Fibroblast of lung (primary cell): ENCODE measurements at regions not wholly inside any gene's neighbourhood (a gene's known extent, or its start where the extent isn't known, plus 50 kb on each side); places are given as distances from the start of the nearest gene placed in this dataset.

ENCODE experiments used
- DNase-seq, 2 donors: peaks; one replicate each; pipeline versions ENCODE4 v3.0.0 to v3.0.0-alpha.2; 2010; ENCODE audit warnings: low read depth in 2 of 2
- H2AFZ ChIP-seq: 2 replicates; pipeline ENCODE4 v1.5.1; 2012; ENCODE audit warnings: low read length, control low read depth, inconsistent platforms
- H3K27ac ChIP-seq: 2 replicates; pipeline ENCODE4 v1.5.1; 2011; ENCODE audit warnings: low read length, control low read depth; ENCODE audit not compliant: insufficient read depth
- H3K27me3 ChIP-seq: 2 replicates; pipeline ENCODE4 v1.5.1; 2011; ENCODE audit warnings: mild to moderate bottlenecking, low read length; ENCODE audit not compliant: control insufficient read depth, insufficient read depth
- H3K36me3 ChIP-seq: 2 replicates; pipeline ENCODE4 v1.5.1; 2011; ENCODE audit warnings: low read length; ENCODE audit not compliant: control insufficient read depth, insufficient read depth
- H3K4me1 ChIP-seq: 2 replicates; pipeline ENCODE4 v1.5.1; 2011; ENCODE audit warnings: low read length; ENCODE audit not compliant: control insufficient read depth, insufficient read depth; ENCODE audit errors: extremely low read depth
- H3K4me2 ChIP-seq: 2 replicates; pipeline ENCODE4 v1.5.1; 2011; ENCODE audit warnings: low read length, control low read depth; ENCODE audit not compliant: insufficient read depth; ENCODE audit errors: extremely low read depth
- H3K4me3 ChIP-seq, 4 experiments: fragments of 200-600 bp in 1 of 4; sonication (generic) in 1 of 4; replicated peaks in 1 of 4; 2 replicates each; pipeline ENCODE4 v1.5.1; 2011 to 2016; ENCODE audit warnings: low read length in 4 of 4, low read depth in 3 of 4, mild to moderate bottlenecking in 3 of 4, control low read depth in 2 of 4, inconsistent platforms in 1 of 4, mixed read lengths in 1 of 4; ENCODE audit not compliant: insufficient read depth in 1 of 4; ENCODE audit errors: control extremely low read depth in 1 of 4
- H3K79me2 ChIP-seq: 2 replicates; pipeline ENCODE4 v1.5.1; 2012; ENCODE audit warnings: mild to moderate bottlenecking, low read length, inconsistent platforms; ENCODE audit not compliant: control insufficient read depth, insufficient read depth
- H3K9ac ChIP-seq: 2 replicates; pipeline ENCODE4 v1.5.1; 2011; ENCODE audit warnings: mild to moderate bottlenecking, low read length, control low read depth; ENCODE audit not compliant: insufficient read depth
- H3K9me3 ChIP-seq: 2 replicates; pipeline ENCODE4 v1.5.1; 2012; ENCODE audit warnings: low read depth, low read length; ENCODE audit not compliant: control insufficient read depth, insufficient read depth
- H4K20me1 ChIP-seq: 2 replicates; pipeline ENCODE4 v1.5.1; 2011; ENCODE audit warnings: low read length; ENCODE audit not compliant: control insufficient read depth, insufficient read depth; ENCODE audit errors: extremely low read depth
- EZH2 ChIP-seq: IDR thresholded peaks from 2 replicates; pipeline ENCODE4 v1.5.1; 2012; ENCODE audit warnings: low read length, control low read depth, mild to moderate bottlenecking; ENCODE audit errors: missing control alignments
- TF ChIP-seq, protein P1 (sequence below), 2 donors: IDR thresholded peaks in 1 of 2; conservative IDR thresholded peaks in 1 of 2; 1 replicate in 1 of 2; 2 replicates in 1 of 2; pipeline ENCODE4 v1.5.1; 2011 to 2012; ENCODE audit warnings: low read length in 2 of 2, control low read depth in 1 of 2, inconsistent platforms in 1 of 2, low read depth in 1 of 2, mild to moderate bottlenecking in 1 of 2

DNA sequence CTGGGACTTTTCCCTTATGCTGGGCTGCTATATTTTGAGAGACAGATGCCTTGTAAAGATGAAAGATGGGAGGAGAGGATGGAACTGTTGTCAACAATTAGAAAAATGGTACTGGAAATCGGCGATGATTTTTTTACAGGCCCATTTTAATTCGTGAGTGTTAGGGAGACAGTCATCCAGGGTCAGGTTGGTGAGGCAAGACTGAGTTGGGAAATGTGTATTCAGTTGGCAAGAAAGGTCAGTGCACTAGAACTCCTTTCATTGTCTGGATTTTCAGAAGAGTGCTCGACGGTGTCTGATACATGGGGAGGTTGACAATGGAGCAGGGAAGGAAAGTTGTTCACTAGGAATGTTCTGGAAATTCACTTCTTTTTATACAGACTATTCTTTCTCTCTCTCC lies 394.4 kb downstream of the QKI start:
- Histone ChIP-seq H3K9ac (no peak overlapping the region), H3K4me3 (no peak overlapping the region), H2AFZ (no peak overlapping the region), H3K36me3 (no peaks in the 10 kb centered on the region), H3K4me1 (no peaks in the 10 kb centered on the region), H3K4me2 (no peak overlapping the region), H4K20me1 (no peaks in the 10 kb centered on the region), H3K79me2 (no peaks in the 10 kb centered on the region), H3K9me3 (no peaks in the 10 kb centered on the region), H3K27me3 (no peaks in the 10 kb centered on the region), H3K27ac (no peak overlapping the region)
- no peak for DNase-seq
- TF ChIP-seq, protein P1, sequence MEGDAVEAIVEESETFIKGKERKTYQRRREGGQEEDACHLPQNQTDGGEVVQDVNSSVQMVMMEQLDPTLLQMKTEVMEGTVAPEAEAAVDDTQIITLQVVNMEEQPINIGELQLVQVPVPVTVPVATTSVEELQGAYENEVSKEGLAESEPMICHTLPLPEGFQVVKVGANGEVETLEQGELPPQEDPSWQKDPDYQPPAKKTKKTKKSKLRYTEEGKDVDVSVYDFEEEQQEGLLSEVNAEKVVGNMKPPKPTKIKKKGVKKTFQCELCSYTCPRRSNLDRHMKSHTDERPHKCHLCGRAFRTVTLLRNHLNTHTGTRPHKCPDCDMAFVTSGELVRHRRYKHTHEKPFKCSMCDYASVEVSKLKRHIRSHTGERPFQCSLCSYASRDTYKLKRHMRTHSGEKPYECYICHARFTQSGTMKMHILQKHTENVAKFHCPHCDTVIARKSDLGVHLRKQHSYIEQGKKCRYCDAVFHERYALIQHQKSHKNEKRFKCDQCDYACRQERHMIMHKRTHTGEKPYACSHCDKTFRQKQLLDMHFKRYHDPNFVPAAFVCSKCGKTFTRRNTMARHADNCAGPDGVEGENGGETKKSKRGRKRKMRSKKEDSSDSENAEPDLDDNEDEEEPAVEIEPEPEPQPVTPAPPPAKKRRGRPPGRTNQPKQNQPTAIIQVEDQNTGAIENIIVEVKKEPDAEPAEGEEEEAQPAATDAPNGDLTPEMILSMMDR (conservative IDR thresholded peaks at IDR 0.05 in 1 of 2, IDR thresholded peaks at IDR 0.05 in 1 of 2; ENCODE audit: low read depth in 1 of 2, low read length in 2 of 2): no peak
- TF ChIP-seq EZH2: no peak

DNA sequence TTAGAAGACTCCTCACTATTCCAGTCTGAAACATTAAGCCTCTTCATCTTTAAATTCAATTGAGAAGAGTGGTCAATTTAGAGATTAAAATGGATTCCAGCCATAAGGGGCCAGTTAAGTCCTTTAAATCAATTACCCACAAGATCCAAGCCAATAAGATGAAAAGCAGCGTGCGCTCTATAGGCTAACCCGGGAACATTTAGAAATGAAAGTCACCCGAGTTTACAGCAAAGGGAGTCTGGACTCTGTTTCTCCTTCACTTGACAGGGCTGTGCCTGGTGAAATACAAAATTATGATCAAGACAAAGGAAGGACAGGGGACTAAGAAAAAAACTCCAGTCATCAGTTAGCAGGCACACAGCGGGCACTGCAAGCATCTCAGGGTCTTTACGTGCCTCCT lies 393.7 kb downstream of the QKI start:
- Histone ChIP-seq H2AFZ (no peak overlapping the region), H4K20me1 (no peaks in the 10 kb centered on the region), H3K27me3 (no peaks in the 10 kb centered on the region), H3K79me2 (no peaks in the 10 kb centered on the region), H3K4me2 (no peak overlapping the region), H3K4me1 (no peaks in the 10 kb centered on the region), H3K9me3 (no peaks in the 10 kb centered on the region), H3K36me3 (no peaks in the 10 kb centered on the region), H3K9ac (no peak overlapping the region), H3K4me3 (no peak overlapping the region), H3K27ac (no peak overlapping the region)
- no peak for DNase-seq
- no peak for TF ChIP-seq EZH2
- TF ChIP-seq, protein P1 (conservative IDR thresholded peaks at IDR 0.05 in 1 of 2, IDR thresholded peaks at IDR 0.05 in 1 of 2; ENCODE audit: low read depth in 1 of 2, low read length in 2 of 2): no peak

DNA sequence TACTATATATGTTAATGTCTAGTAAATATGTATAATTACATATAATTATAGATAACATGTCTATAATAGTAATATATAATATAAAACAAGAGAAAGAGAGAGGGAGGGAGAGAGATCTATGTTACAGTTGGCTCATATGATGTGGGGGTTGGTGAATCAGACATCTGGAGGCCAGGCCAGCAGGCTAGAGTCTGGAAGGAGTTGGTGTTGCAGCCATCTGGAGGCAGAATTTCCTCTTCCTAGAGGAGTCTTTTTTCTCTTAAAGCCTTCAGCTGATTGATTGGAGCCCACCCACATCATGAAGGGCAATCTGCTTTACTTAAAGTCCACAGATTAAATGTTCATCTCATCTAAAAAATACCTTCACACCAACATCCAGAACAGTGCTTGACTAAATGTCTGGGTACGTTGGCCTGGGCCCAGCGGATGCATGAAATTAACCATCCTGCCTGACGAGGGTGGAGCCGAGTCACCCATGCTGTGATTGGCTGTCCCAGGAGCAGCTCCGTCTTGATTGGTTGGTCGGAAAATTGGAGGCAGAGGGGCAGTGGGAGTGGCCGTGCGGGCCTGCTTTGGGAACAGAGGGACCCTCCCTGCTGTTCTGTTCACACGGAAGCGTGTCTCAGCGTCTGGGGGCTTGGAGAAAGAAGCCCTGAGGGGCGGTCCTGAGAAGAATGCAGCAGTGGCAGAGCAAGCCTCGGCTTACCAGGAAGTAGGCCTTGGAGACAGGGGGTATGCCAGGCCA lies 392.4 kb downstream of the QKI start:
- Histone ChIP-seq H3K27ac (no peak overlapping the region), H2AFZ (no peak overlapping the region), H4K20me1 (no peaks in the 10 kb centered on the region), H3K27me3 (no peaks in the 10 kb centered on the region), H3K9me3 (no peaks in the 10 kb centered on the region), H3K4me2 (no peak overlapping the region), H3K36me3 (no peaks in the 10 kb centered on the region), H3K9ac (no peak overlapping the region), H3K4me3 (no peak overlapping the region), H3K4me1 (no peaks in the 10 kb centered on the region), H3K79me2 (no peaks in the 10 kb centered on the region)
- TF ChIP-seq, protein P1 (conservative IDR thresholded peaks at IDR 0.05 in 1 of 2, IDR thresholded peaks at IDR 0.05 in 1 of 2; ENCODE audit: low read depth in 1 of 2, low read length in 2 of 2): no peak
- TF ChIP-seq EZH2: no peak
- DNase-seq: peak; percentile 40 to 46
